DND-41 (cell line): ENCODE measurements at regions not wholly inside any gene's neighbourhood (a gene's known extent, or its start where the extent isn't known, plus 50 kb on each side); places are given as distances from the start of the nearest gene placed in this dataset.

ENCODE experiments used
- EZH2 ChIP-seq: IDR thresholded peaks from 3 replicates; pipeline ENCODE4 v1.6.1; 2012; ENCODE audit warnings: borderline replicate concordance, low read depth, mild to moderate bottlenecking, moderate library complexity, low read length, inconsistent platforms; ENCODE audit not compliant: severe bottlenecking
- TF ChIP-seq, protein P1 (sequence below): IDR thresholded peaks from 2 replicates; pipeline ENCODE4 v1.5.1; 2012; ENCODE audit warnings: borderline replicate concordance, low read length, moderate library complexity, mild to moderate bottlenecking; ENCODE audit not compliant: poor library complexity, severe bottlenecking; ENCODE audit errors: extremely low read depth

DNA sequence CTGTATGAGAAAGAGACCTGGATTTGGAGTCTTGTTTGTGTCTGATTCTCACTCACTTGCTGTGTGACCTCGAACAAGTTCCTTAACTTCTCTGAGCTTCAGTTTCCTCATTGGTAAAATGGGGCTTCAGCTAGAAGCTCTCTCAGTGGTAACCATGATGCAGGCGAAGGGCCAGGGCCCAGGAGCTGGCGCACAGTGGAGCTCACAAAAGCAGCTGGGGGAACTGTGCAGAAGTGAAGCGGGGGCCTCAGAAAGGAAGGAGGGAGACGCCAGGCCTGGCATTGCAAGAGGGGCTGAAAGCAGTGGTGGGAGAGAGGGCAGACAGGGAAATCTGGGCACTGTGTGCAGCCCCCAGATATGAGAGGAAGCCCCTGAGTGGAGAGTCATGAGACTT lies 88.9 kb upstream of the RUNX3 start:
- TF ChIP-seq, protein P1, sequence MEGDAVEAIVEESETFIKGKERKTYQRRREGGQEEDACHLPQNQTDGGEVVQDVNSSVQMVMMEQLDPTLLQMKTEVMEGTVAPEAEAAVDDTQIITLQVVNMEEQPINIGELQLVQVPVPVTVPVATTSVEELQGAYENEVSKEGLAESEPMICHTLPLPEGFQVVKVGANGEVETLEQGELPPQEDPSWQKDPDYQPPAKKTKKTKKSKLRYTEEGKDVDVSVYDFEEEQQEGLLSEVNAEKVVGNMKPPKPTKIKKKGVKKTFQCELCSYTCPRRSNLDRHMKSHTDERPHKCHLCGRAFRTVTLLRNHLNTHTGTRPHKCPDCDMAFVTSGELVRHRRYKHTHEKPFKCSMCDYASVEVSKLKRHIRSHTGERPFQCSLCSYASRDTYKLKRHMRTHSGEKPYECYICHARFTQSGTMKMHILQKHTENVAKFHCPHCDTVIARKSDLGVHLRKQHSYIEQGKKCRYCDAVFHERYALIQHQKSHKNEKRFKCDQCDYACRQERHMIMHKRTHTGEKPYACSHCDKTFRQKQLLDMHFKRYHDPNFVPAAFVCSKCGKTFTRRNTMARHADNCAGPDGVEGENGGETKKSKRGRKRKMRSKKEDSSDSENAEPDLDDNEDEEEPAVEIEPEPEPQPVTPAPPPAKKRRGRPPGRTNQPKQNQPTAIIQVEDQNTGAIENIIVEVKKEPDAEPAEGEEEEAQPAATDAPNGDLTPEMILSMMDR: no peak
- TF ChIP-seq EZH2: no peak
